Peyer's patch (tissue), 4 donors: ENCODE measurements at regions not wholly inside any gene's neighbourhood (a gene's known extent, or its start where the extent isn't known, plus 50 kb on each side); places are given as distances from the start of the nearest gene placed in this dataset.

Experiments
- POLR2A ChIP-seq, 2 donors: fragments of 450-650 bp; IDR thresholded peaks; one replicate each; pipeline ENCODE4 v1.5.1; 2017; ENCODE audit warnings: antibody characterized with exemption in 2 of 2, mild to moderate bottlenecking in 2 of 2, moderate library complexity in 2 of 2
- TF ChIP-seq, protein P1 (sequence below), 6 experiments: fragments of 450-650 bp in 4 of 6; fragments of 200-600 bp in 2 of 6; sonication (generic) in 1 of 6; IDR thresholded peaks; one replicate each; pipeline ENCODE4 v1.5.1; 2017 to 2019; ENCODE audit warnings: antibody characterized with exemption in 6 of 6, mild to moderate bottlenecking in 3 of 6, moderate library complexity in 1 of 6

DNA sequence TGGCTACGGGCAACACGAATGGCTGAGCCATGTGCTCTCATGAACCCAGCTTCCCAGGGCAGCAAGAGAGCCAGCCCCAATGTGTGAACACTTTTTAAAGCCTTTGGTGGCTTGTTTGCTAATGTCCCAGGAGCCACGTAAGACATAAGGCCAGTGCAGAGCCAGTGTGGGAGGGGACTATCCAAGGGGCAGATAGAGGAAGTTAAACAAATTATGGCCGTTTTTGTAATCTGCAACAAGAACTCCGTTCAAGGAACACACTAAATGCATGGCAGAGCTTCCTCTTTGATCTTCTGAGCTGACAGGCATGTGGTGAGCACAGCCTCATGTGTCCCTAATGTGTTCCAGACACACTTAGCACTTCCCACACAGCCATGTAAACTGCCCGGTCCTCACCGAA, 133.3 kb downstream of the TEX36 start:
- TF ChIP-seq, protein P1, sequence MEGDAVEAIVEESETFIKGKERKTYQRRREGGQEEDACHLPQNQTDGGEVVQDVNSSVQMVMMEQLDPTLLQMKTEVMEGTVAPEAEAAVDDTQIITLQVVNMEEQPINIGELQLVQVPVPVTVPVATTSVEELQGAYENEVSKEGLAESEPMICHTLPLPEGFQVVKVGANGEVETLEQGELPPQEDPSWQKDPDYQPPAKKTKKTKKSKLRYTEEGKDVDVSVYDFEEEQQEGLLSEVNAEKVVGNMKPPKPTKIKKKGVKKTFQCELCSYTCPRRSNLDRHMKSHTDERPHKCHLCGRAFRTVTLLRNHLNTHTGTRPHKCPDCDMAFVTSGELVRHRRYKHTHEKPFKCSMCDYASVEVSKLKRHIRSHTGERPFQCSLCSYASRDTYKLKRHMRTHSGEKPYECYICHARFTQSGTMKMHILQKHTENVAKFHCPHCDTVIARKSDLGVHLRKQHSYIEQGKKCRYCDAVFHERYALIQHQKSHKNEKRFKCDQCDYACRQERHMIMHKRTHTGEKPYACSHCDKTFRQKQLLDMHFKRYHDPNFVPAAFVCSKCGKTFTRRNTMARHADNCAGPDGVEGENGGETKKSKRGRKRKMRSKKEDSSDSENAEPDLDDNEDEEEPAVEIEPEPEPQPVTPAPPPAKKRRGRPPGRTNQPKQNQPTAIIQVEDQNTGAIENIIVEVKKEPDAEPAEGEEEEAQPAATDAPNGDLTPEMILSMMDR (IDR thresholded peaks at IDR 0.05), result no peak
- no peak for TF ChIP-seq POLR2A (IDR thresholded peaks at IDR 0.05)
